Gastroesophageal sphincter (tissue), 3 donors: ENCODE measurements at regions not wholly inside any gene's neighbourhood (a gene's known extent, or its start where the extent isn't known, plus 50 kb on each side); places are given as distances from the start of the nearest gene placed in this dataset.

ENCODE experiments used
- POLR2A ChIP-seq, 2 donors: fragments of 450-650 bp; IDR thresholded peaks; one replicate each; pipeline ENCODE4 v1.6.1; 2017; ENCODE audit warnings: antibody characterized with exemption in 2 of 2, mild to moderate bottlenecking in 2 of 2, moderate library complexity in 1 of 2
- POLR2AphosphoS5 ChIP-seq: sonication (generic); formaldehyde crosslinking; IDR thresholded peaks from one replicate; pipeline ENCODE4 v1.6.1; 2017; ENCODE audit warnings: antibody characterized with exemption
- TF ChIP-seq, protein P1 (sequence below), 4 experiments: fragments of 200-600 bp in 2 of 4; fragments of 450-650 bp in 2 of 4; sonication (generic) in 1 of 4; IDR thresholded peaks; one replicate each; pipeline ENCODE4 v1.5.1; 2017 to 2019; ENCODE audit warnings: antibody characterized with exemption in 4 of 4, mild to moderate bottlenecking in 2 of 4, moderate library complexity in 2 of 4

DNA sequence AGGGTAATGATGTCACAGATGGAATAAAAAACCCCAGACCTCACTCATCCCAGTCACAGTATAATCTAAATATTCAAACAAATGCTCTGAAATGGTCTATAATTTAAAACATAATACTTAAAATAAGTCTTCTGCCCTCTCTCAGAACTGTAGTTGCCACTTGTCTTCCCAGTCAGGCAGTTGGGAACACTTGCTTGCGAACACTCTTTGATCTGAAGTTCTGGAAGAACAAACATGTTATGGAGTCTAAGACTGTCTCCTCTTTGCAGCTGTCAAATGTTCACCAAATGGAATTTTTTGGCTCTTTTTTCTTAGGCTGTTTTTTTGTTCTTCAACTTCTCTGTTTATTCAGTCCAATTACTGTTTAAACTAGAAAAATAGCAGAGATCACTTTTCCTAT lies 711.1 kb upstream of the GOLIM4 start:
- TF ChIP-seq, protein P1, sequence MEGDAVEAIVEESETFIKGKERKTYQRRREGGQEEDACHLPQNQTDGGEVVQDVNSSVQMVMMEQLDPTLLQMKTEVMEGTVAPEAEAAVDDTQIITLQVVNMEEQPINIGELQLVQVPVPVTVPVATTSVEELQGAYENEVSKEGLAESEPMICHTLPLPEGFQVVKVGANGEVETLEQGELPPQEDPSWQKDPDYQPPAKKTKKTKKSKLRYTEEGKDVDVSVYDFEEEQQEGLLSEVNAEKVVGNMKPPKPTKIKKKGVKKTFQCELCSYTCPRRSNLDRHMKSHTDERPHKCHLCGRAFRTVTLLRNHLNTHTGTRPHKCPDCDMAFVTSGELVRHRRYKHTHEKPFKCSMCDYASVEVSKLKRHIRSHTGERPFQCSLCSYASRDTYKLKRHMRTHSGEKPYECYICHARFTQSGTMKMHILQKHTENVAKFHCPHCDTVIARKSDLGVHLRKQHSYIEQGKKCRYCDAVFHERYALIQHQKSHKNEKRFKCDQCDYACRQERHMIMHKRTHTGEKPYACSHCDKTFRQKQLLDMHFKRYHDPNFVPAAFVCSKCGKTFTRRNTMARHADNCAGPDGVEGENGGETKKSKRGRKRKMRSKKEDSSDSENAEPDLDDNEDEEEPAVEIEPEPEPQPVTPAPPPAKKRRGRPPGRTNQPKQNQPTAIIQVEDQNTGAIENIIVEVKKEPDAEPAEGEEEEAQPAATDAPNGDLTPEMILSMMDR (IDR thresholded peaks at IDR 0.05) = no peak
- no peak for TF ChIP-seq POLR2A (IDR thresholded peaks at IDR 0.05)
- TF ChIP-seq POLR2AphosphoS5 = no peak
